ENCODE measurements at regions not wholly inside any gene's neighbourhood (a gene's known extent, or its start where the extent isn't known, plus 50 kb on each side); places are given as distances from the start of the nearest gene placed in this dataset.

GRCh38 chr10:30736685-30737232, 107.2 kb upstream of the LYZL2 start:
- no peak for TF ChIP-seq CTCF (conservative IDR thresholded peaks at IDR 0.05)
- Mint-ChIP-seq H3K4me1 (no peaks in the 10 kb centered on the region), H3K27ac (ENCODE audit: unreplicated experiment) (no peak overlapping the region), H3K36me3 (ENCODE audit: low read depth) (no peaks in the 10 kb centered on the region), H3K27me3 (ENCODE audit: low read depth) (no peaks in the 10 kb centered on the region), H3K4me3 (no peak overlapping the region), H3K9me3 (peaks cover 3% of the 10 kb centered on the region)
- no peak for DNase-seq (ENCODE audit: low read depth, low spot score)

GRCh38 chr10:30734901-30735300, 105.3 kb upstream of the LYZL2 start:
- no peaks in the 10 kb centered on the region for H3K27me3 Mint-ChIP-seq (ENCODE audit: low read depth)

GRCh38 chr10:30732671-30733070, 103.1 kb upstream of the LYZL2 start:
- no peak for TF ChIP-seq CTCF (conservative IDR thresholded peaks at IDR 0.05)
- Mint-ChIP-seq H3K27me3 (ENCODE audit: low read depth) (no peaks in the 10 kb centered on the region), H3K27ac (ENCODE audit: unreplicated experiment) (peak overlapping the region; percentile 92), H3K4me3 (no peak overlapping the region), H3K36me3 (ENCODE audit: low read depth) (no peaks in the 10 kb centered on the region), H3K4me1 (no peaks in the 10 kb centered on the region), H3K9me3 (peaks cover 4% of the 10 kb centered on the region)
- DNase-seq (ENCODE audit: low read depth, low spot score) = no peak

More at GRCh38 chr10:30734901-30735300, 105.3 kb upstream of the LYZL2 start:
- no peak for DNase-seq (ENCODE audit: low read depth, low spot score)
- Mint-ChIP-seq H3K27ac (ENCODE audit: unreplicated experiment) (no peak overlapping the region), H3K9me3 (peaks cover 4% of the 10 kb centered on the region), H3K4me3 (no peak overlapping the region), H3K4me1 (no peaks in the 10 kb centered on the region), H3K36me3 (ENCODE audit: low read depth) (no peaks in the 10 kb centered on the region)
- TF ChIP-seq CTCF (conservative IDR thresholded peaks at IDR 0.05) = no peak

GRCh38 chr10:30731963-30732362, 102.4 kb upstream of the LYZL2 start:
- peaks cover 3% of the 10 kb centered on the region for H3K4me1 Mint-ChIP-seq
- H3K36me3 Mint-ChIP-seq (ENCODE audit: low read depth) = no peaks in the 10 kb centered on the region
- no peak for DNase-seq (ENCODE audit: low read depth, low spot score)
- peak overlapping the region; percentile 79 for H3K27ac Mint-ChIP-seq (ENCODE audit: unreplicated experiment)
- TF ChIP-seq CTCF (conservative IDR thresholded peaks at IDR 0.05) = no peak
- H3K27me3 Mint-ChIP-seq (ENCODE audit: low read depth) = no peaks in the 10 kb centered on the region
- H3K4me3 Mint-ChIP-seq = no peak overlapping the region
- H3K9me3 Mint-ChIP-seq = peaks cover 4% of the 10 kb centered on the region

GRCh38 chr10:30730306-30730705, 100.8 kb upstream of the LYZL2 start:
- H3K36me3 Mint-ChIP-seq (ENCODE audit: low read depth) = no peaks in the 10 kb centered on the region
- peaks cover 4% of the 10 kb centered on the region for H3K9me3 Mint-ChIP-seq
- no peak overlapping the region for H3K4me3 Mint-ChIP-seq
- DNase-seq (ENCODE audit: low read depth, low spot score) = no peak
- no peak overlapping the region for H3K27ac Mint-ChIP-seq (ENCODE audit: unreplicated experiment)
- no peaks in the 10 kb centered on the region for H3K27me3 Mint-ChIP-seq (ENCODE audit: low read depth)
- no peak for TF ChIP-seq CTCF (conservative IDR thresholded peaks at IDR 0.05)
- peaks cover 8% of the 10 kb centered on the region for H3K4me1 Mint-ChIP-seq
